ENCODE measurements at regions not wholly inside any gene's neighbourhood (a gene's known extent, or its start where the extent isn't known, plus 50 kb on each side); places are given as distances from the start of the nearest gene placed in this dataset.

DNA sequence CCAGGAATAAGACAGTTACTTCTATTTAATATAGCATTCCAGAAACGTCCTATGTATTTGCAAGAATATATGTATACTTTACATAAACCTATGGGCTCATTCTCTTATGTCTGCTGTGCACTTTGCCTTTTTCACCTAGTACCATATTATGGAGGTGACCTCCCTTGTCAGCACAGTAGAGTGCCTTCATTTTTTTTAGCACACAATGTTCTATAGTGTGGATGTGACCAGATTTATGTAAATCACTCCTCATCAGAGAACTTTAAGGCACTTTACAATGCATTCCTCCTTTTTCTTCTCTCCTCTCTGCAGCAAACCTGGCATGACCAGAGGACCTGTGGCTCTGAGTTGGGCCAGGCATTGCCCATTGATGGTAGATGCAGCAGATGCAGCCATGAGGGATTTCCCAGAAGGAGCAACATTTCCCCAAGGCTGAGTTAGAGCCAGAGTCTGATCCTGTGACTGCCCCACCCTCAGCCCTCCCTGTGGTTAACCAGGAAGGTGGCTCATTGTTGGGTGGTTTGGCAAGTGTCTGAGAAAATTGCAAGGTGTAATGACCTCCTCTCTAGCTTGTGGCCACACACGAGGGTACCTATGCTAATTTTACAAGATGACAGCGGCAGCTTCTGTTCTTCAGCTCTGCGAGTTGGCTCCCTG is 76.5 kb upstream of the DLX2 start:
- no peak overlapping the region for H3K14ac ChIP-seq (ENCODE audit: low read length)
- no peak overlapping the region for H2AFZ ChIP-seq (ENCODE audit: insufficient read depth, low read length, poor library complexity)
- H4K8ac ChIP-seq (ENCODE audit: low read depth, low read length) = no peak overlapping the region
- H2BK120ac ChIP-seq (ENCODE audit: insufficient read depth, low read length, poor library complexity) = no peak overlapping the region
- H3K4me1 ChIP-seq (ENCODE audit: control insufficient read depth in 1 of 2, insufficient read depth in 2 of 2, low read length in 2 of 2) = peaks cover 0 to 2% of the 10 kb centered on the region in 2 experiments
- H3K79me1 ChIP-seq (ENCODE audit: low read length) = no peaks in the 10 kb centered on the region
- no peak overlapping the region for H3K4ac ChIP-seq (ENCODE audit: low read depth, low read length)
- H4K12ac ChIP-seq (ENCODE audit: low read depth, low read length) = no peak overlapping the region
- H3K18ac ChIP-seq (ENCODE audit: low read length) = no peak overlapping the region
- H3K27me3 ChIP-seq (ENCODE audit: insufficient read depth, low read length) = no peaks in the 10 kb centered on the region
- H2BK5ac ChIP-seq (ENCODE audit: low read depth, low read length, poor library complexity) = no peak overlapping the region
- H3K36me3 ChIP-seq (ENCODE audit: control insufficient read depth in 1 of 2, insufficient read depth in 2 of 2, low read length in 2 of 2) = peaks cover 0 to 2% of the 10 kb centered on the region in 2 experiments
- H3K9me3 ChIP-seq (ENCODE audit: insufficient read depth, low read depth, low read length) = no peaks in the 10 kb centered on the region
- H3K27ac ChIP-seq (ENCODE audit: low read depth, low read length) = no peak overlapping the region
- H2BK12ac ChIP-seq (ENCODE audit: low read length) = no peak overlapping the region
- no peak overlapping the region for H2AK5ac ChIP-seq (ENCODE audit: low read length)
- H4K91ac ChIP-seq (ENCODE audit: low read depth, low read length) = no peak overlapping the region
- H3K9ac ChIP-seq (ENCODE audit: low read length) = no peak overlapping the region
- DNase-seq = no peak
- no peak overlapping the region for H3K4me2 ChIP-seq (ENCODE audit: low read length)
- no peaks in the 10 kb centered on the region for H3K79me2 ChIP-seq (ENCODE audit: control insufficient read depth, insufficient read depth, low read length, poor library complexity)
- no peak overlapping the region for H3K4me3 ChIP-seq (ENCODE audit: low read depth, low read length)
- H3K23ac ChIP-seq (ENCODE audit: low read length) = no peak overlapping the region
- WGBS (ENCODE audit: extremely low coverage, insufficient coverage, insufficient read length) = no CpG with 5 or more reads among the region's 4 CpGs

- no peak overlapping the region for H3K14ac ChIP-seq (ENCODE audit: low read length)
- H3K4ac ChIP-seq (ENCODE audit: low read depth, low read length) = no peak overlapping the region
- H3K27ac ChIP-seq (ENCODE audit: low read depth, low read length) = no peak overlapping the region
- H3K23ac ChIP-seq (ENCODE audit: low read length) = no peak overlapping the region
- peaks cover 0 to 2% of the 10 kb centered on the region in 2 experiments for H3K4me1 ChIP-seq (ENCODE audit: control insufficient read depth in 1 of 2, insufficient read depth in 2 of 2, low read length in 2 of 2)
- H3K9me3 ChIP-seq (ENCODE audit: insufficient read depth, low read depth, low read length) = no peaks in the 10 kb centered on the region
- H3K79me2 ChIP-seq (ENCODE audit: control insufficient read depth, insufficient read depth, low read length, poor library complexity) = no peaks in the 10 kb centered on the region
- H4K91ac ChIP-seq (ENCODE audit: low read depth, low read length) = no peak overlapping the region
- no peak overlapping the region for H4K12ac ChIP-seq (ENCODE audit: low read depth, low read length)
- H3K4me3 ChIP-seq (ENCODE audit: low read depth, low read length) = no peak overlapping the region
- H2AFZ ChIP-seq (ENCODE audit: insufficient read depth, low read length, poor library complexity) = peak overlapping the region; percentile 28
- no peak overlapping the region for H4K8ac ChIP-seq (ENCODE audit: low read depth, low read length)
- no CpG with 5 or more reads among the region's 3 CpGs for WGBS (ENCODE audit: extremely low coverage, insufficient coverage, insufficient read length)
- H3K9ac ChIP-seq (ENCODE audit: low read length) = no peak overlapping the region
- H2BK120ac ChIP-seq (ENCODE audit: insufficient read depth, low read length, poor library complexity) = no peak overlapping the region
- H2BK5ac ChIP-seq (ENCODE audit: low read depth, low read length, poor library complexity) = no peak overlapping the region
- DNase-seq = no peak
- H2BK12ac ChIP-seq (ENCODE audit: low read length) = peak overlapping the region; percentile 71
- H3K27me3 ChIP-seq (ENCODE audit: insufficient read depth, low read length) = no peaks in the 10 kb centered on the region
- no peak overlapping the region for H3K18ac ChIP-seq (ENCODE audit: low read length)
- peaks cover 0 to 2% of the 10 kb centered on the region in 2 experiments for H3K36me3 ChIP-seq (ENCODE audit: control insufficient read depth in 1 of 2, insufficient read depth in 2 of 2, low read length in 2 of 2)
- H2AK5ac ChIP-seq (ENCODE audit: low read length) = no peak overlapping the region
- H3K4me2 ChIP-seq (ENCODE audit: low read length) = no peak overlapping the region
- no peaks in the 10 kb centered on the region for H3K79me1 ChIP-seq (ENCODE audit: low read length)
Observed at GRCh38 chr2:172181840-172182239, 79.1 kb upstream of the DLX2 start.

DNA sequence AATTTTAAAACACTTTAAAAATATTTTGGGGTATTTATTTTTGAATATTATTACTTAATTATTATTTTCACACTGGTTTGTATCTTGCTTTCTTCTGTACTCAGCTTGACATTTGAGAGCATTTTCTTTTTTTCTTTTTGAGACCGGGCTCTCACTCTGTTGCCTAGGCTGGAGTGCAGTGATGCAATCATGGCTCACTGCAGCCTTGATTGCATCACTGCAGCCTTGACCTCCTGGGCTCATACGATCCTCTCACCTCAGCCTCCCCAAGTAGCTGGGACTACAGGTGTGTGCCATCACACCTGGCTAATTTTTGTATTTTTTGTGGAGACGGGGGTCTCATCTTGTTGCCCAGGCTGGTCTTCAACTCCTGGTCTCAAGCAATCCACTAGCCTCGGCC is 79.9 kb upstream of the DLX2 start:
- Histone ChIP-seq H3K27me3 (ENCODE audit: insufficient read depth, low read length) (no peaks in the 10 kb centered on the region), H3K4me3 (ENCODE audit: low read depth, low read length) (no peak overlapping the region), H2AFZ (ENCODE audit: insufficient read depth, low read length, poor library complexity) (no peak overlapping the region), H3K27ac (ENCODE audit: low read depth, low read length) (no peak overlapping the region), H3K9me3 (ENCODE audit: insufficient read depth, low read depth, low read length) (no peaks in the 10 kb centered on the region), H3K79me2 (ENCODE audit: control insufficient read depth, insufficient read depth, low read length, poor library complexity) (no peaks in the 10 kb centered on the region), H4K12ac (ENCODE audit: low read depth, low read length) (no peak overlapping the region), H4K91ac (ENCODE audit: low read depth, low read length) (no peak overlapping the region), H4K8ac (ENCODE audit: low read depth, low read length) (no peak overlapping the region), H2BK5ac (ENCODE audit: low read depth, low read length, poor library complexity) (no peak overlapping the region), H3K4me2 (ENCODE audit: low read length) (no peak overlapping the region), H3K18ac (ENCODE audit: low read length) (no peak overlapping the region), H2BK12ac (ENCODE audit: low read length) (no peak overlapping the region), H3K4ac (ENCODE audit: low read depth, low read length) (no peak overlapping the region), H3K14ac (ENCODE audit: low read length) (no peak overlapping the region), H3K79me1 (ENCODE audit: low read length) (no peaks in the 10 kb centered on the region), H3K9ac (ENCODE audit: low read length) (no peak overlapping the region), H2BK120ac (ENCODE audit: insufficient read depth, low read length, poor library complexity) (no peak overlapping the region), H2AK5ac (ENCODE audit: low read length) (no peak overlapping the region), H3K23ac (ENCODE audit: low read length) (no peak overlapping the region), H3K36me3 (ENCODE audit: control insufficient read depth in 1 of 2, insufficient read depth in 2 of 2, low read length in 2 of 2) (peaks cover 0 to 2% of the 10 kb centered on the region in 2 experiments), H3K4me1 (ENCODE audit: control insufficient read depth in 1 of 2, insufficient read depth in 2 of 2, low read length in 2 of 2) (peaks cover 0 to 2% of the 10 kb centered on the region in 2 experiments)
- no CpG with 5 or more reads among the region's 4 CpGs for WGBS (ENCODE audit: extremely low coverage, insufficient coverage, insufficient read length)
- peak in 1 of 2 donors; percentile 58 for DNase-seq

DNA sequence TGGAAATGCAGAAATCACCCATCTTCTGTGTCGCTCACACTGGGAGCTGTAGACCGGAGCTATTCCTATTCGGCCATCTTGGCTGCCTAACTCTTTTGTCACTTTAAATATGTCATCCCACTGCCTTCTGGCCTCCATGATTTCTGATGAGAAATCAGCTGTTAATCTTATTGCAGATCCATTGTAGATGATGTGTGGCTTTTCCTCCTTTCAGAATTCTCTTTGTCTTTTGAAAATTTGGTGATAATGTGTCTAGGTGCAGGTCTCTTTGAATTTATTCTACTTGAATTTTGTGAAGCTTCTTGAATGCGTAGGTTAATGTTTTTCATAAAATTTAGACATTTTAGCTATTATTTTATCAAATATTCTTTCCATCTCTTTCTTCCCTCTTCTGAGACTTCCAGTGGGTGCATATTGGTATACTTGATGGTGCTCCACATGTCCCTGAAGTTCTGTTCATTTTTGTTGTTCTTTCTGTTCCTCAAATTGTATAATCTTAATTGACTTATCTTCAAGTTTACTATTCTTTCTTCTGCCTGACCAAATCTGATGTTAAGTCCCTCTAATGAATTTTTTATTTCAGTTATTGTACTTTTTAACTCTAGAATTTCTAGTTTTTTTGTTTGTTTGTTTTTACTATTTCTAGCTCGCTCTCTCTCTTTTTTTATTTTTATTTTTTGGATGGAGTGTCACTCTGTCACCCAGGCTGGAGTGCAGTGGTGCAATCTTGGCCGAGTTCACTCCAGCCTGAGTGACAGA is 90.8 kb upstream of the DLX2 start:
- Histone ChIP-seq H4K8ac (ENCODE audit: low read depth, low read length) (no peak overlapping the region), H3K36me3 (ENCODE audit: control insufficient read depth in 1 of 2, insufficient read depth in 2 of 2, low read length in 2 of 2) (no peaks in the 10 kb centered on the region), H3K23ac (ENCODE audit: low read length) (no peak overlapping the region), H2AK5ac (ENCODE audit: low read length) (no peak overlapping the region), H2BK120ac (ENCODE audit: insufficient read depth, low read length, poor library complexity) (no peak overlapping the region), H2BK12ac (ENCODE audit: low read length) (no peak overlapping the region), H2BK5ac (ENCODE audit: low read depth, low read length, poor library complexity) (no peak overlapping the region), H4K91ac (ENCODE audit: low read depth, low read length) (no peak overlapping the region), H3K27ac (ENCODE audit: low read depth, low read length) (no peak overlapping the region), H3K4me1 (ENCODE audit: control insufficient read depth in 1 of 2, insufficient read depth in 2 of 2, low read length in 2 of 2) (peaks cover 5 to 7% of the 10 kb centered on the region in 2 experiments), H3K27me3 (ENCODE audit: insufficient read depth, low read length) (no peaks in the 10 kb centered on the region), H3K4ac (ENCODE audit: low read depth, low read length) (no peak overlapping the region), H3K79me1 (ENCODE audit: low read length) (peaks cover 5% of the 10 kb centered on the region), H3K4me3 (ENCODE audit: low read depth, low read length) (no peak overlapping the region), H3K9ac (ENCODE audit: low read length) (no peak overlapping the region), H3K14ac (ENCODE audit: low read length) (no peak overlapping the region), H3K79me2 (ENCODE audit: control insufficient read depth, insufficient read depth, low read length, poor library complexity) (no peaks in the 10 kb centered on the region), H3K9me3 (ENCODE audit: insufficient read depth, low read depth, low read length) (peaks cover 5% of the 10 kb centered on the region), H3K4me2 (ENCODE audit: low read length) (no peak overlapping the region), H3K18ac (ENCODE audit: low read length) (no peak overlapping the region), H4K12ac (ENCODE audit: low read depth, low read length) (no peak overlapping the region), H2AFZ (ENCODE audit: insufficient read depth, low read length, poor library complexity) (no peak overlapping the region)
- no peak for DNase-seq
- WGBS (ENCODE audit: extremely low coverage, insufficient coverage, insufficient read length) = no CpG with 5 or more reads among the region's 6 CpGs
